GM10266 (cell line): ENCODE measurements at regions not wholly inside any gene's neighbourhood (a gene's known extent, or its start where the extent isn't known, plus 50 kb on each side); places are given as distances from the start of the nearest gene placed in this dataset.

Experiments
- DNase-seq: peaks from one replicate; pipeline ENCODE4 v3.0.0; 2012; ENCODE audit errors: extremely low spot score
- CTCF ChIP-seq: IDR thresholded peaks from 2 replicates; pipeline ENCODE4 v1.5.1; 2012; ENCODE audit warnings: mild to moderate bottlenecking, low read depth; ENCODE audit not compliant: control insufficient read depth, insufficient read depth; ENCODE audit errors: missing control alignments

- DNase-seq: no peak
- no peak for TF ChIP-seq CTCF
Observed at GRCh38 chr1:118488787-118489186, 303.8 kb upstream of the SPAG17 start.

GRCh38 chr1:118487932-118488331 lies 302.9 kb upstream of the SPAG17 start:
- no peak for TF ChIP-seq CTCF
- no peak for DNase-seq

GRCh38 chr1:118487091-118487490 lies 302.1 kb upstream of the SPAG17 start:
- TF ChIP-seq CTCF: no peak
- no peak for DNase-seq

GRCh38 chr1:118486199-118486598 lies 301.2 kb upstream of the SPAG17 start:
- no peak for TF ChIP-seq CTCF
- no peak for DNase-seq

GRCh38 chr1:118485757-118486156 lies 300.7 kb upstream of the SPAG17 start:
- no peak for TF ChIP-seq CTCF
- DNase-seq: no peak

- TF ChIP-seq CTCF: no peak
- DNase-seq: no peak
Observed at GRCh38 chr1:118484893-118485292, 299.9 kb upstream of the SPAG17 start.

GRCh38 chr1:118483245-118484006 lies 298.4 kb upstream of the SPAG17 start:
- no peak for TF ChIP-seq CTCF
- no peak for DNase-seq
